GM12874 (cell line): ENCODE measurements at regions not wholly inside any gene's neighbourhood (a gene's known extent, or its start where the extent isn't known, plus 50 kb on each side); places are given as distances from the start of the nearest gene placed in this dataset.

Experiments
- TF ChIP-seq, protein P1 (sequence below): IDR thresholded peaks from 2 replicates; pipeline ENCODE4 v1.5.1; 2011; ENCODE audit warnings: low read depth, mild to moderate bottlenecking, control low read depth, low read length, moderate library complexity; ENCODE audit not compliant: insufficient read depth

DNA sequence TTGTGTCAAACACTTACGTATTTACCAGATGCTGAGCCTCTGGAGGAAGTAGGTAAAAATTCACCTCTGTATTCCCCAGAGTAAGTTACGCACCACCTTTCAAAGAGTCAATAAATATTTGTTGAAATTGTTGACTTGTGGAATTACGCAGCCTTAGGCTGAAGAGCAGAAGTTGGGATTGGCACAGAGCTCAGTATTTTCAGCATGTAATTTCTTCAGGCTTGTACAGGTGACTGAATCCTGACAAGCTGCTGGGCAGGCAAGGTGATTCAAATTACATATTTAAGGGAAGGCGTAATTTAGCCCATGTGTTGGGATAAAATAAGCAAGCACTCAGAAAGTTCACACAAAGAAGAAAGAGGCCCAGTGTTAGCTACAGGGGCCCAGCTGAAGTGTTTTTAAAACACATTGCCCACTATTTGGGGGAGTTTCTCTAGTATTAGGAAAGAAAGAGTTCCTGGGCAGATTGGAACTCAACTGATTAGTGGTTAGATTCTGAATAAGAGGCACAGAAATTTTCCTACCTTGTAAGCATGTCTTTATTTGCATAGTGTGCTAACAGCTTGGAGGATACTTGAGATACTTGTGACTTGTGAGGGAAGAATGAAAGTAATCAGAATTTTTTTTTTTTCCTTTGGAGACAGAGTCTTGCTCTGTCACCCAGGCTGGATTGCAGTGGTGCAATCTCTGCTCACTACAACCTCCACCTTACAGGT lies 165.3 kb upstream of the FBXL7 start:
- TF ChIP-seq, protein P1, sequence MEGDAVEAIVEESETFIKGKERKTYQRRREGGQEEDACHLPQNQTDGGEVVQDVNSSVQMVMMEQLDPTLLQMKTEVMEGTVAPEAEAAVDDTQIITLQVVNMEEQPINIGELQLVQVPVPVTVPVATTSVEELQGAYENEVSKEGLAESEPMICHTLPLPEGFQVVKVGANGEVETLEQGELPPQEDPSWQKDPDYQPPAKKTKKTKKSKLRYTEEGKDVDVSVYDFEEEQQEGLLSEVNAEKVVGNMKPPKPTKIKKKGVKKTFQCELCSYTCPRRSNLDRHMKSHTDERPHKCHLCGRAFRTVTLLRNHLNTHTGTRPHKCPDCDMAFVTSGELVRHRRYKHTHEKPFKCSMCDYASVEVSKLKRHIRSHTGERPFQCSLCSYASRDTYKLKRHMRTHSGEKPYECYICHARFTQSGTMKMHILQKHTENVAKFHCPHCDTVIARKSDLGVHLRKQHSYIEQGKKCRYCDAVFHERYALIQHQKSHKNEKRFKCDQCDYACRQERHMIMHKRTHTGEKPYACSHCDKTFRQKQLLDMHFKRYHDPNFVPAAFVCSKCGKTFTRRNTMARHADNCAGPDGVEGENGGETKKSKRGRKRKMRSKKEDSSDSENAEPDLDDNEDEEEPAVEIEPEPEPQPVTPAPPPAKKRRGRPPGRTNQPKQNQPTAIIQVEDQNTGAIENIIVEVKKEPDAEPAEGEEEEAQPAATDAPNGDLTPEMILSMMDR, result no peak

DNA sequence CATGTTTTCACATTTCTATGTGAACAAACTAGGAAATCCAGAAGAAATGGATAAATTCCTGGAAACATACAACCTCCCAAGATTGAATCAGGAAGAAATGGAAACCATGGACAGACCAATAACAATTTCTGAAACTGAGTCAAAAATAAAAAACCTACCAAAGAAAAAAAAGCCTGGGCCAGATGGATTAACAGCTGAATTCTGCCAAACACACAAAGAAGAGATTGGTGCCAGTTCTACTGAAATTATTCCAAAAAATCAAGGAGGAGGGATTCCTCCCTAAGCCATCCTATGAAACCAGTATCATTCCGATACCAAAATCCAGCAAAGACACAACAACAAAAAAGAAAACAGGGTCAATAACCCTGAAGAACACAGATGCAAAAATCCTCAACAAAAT lies 166.9 kb upstream of the FBXL7 start:
- TF ChIP-seq, protein P1, result no peak

DNA sequence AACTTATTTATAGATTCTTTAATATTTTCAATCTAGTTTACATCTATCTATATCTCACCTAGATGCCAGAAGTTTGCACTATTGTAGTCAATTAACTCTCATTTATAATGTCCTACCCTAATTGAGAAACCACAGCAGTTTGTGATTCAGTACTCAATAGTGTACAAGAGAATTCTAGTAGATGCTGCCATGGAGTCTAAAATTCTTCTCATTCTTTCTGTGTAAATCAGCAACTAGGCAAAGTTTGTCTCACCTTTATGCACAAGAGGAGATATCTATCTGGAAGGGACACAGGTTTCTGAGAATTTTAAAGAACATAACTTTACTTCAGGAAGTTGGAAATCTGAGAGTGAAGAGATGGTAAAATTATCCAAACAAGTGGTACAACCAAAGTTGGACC lies 173.0 kb upstream of the FBXL7 start:
- TF ChIP-seq, protein P1, result no peak

DNA sequence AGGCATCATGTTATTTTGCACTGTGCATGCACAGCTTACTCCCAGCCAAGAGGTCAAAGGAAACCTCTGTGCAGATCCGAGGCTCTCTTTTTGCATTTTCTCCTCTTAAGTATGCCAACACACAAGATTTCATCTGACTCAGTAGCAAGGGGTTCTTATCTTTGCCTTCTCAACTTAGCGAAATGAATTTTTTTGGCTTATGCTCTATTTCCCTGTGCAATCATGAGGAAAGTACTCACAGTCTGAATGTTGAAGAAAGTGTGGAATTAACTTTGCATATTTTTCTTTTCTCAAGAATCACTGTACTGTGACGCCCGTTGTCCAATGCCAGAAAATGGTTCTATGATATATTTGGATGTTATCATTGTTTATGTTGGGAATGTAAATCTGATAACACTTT lies 173.5 kb upstream of the FBXL7 start:
- TF ChIP-seq, protein P1, result no peak

DNA sequence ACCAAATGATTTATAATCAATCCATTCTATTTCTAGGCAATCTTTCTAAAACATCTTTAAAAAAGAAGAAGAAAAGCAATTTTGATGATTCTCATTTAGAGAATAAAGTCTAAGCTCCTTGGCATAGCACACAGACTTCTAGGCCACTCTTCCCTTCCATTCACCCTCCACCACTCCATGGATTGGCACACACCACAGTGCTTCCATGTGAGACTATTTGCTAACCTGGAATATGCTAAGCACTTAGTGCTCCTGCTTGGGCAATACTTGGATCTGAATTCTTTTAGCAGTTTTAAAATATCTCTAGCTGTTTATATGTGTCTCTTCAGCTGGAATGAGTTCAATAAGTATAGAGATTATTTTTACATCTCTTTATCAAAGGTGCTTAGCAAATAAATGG lies 177.6 kb upstream of the FBXL7 start:
- TF ChIP-seq, protein P1, result no peak

DNA sequence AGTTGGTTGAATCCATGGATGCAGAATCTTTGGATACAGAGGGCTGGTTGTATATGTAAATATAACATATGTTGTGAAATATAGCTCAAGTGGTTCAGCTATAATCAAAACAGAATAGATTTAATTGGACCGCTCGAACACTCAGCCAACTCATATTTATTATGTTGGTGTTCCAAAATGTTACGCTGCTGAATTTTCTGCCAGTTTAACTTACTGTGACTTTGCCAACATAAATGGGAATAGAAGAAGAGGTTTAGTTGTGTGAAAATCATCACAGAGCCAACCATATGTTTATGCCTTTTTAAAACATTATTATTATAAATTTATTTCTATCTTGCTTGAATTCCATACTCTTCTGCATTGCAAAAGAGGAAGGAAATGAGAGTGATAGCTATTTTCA lies 178.2 kb upstream of the FBXL7 start:
- TF ChIP-seq, protein P1, result no peak

DNA sequence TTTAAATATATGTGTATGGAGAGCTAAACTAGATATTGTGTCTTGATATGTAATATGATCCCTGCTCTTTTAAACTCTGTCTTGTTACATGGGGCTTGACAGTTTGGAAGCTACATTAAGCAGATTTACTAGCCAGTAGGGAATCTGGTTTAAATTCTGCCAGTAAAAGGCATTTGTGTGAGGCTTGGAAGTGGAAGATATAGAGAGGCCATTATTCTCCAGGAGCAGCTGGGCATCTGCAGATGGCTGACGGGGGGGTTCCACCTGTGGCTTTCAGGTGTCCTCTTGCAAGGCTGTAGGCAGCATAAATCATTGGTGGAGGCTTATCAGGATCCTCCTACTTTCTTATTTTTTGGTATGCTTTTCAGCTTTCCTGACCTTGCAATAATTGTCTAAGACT lies 179.1 kb upstream of the FBXL7 start:
- TF ChIP-seq, protein P1, result no peak
